GM12878 (cell line): ENCODE measurements at regions not wholly inside any gene's neighbourhood (a gene's known extent, or its start where the extent isn't known, plus 50 kb on each side); places are given as distances from the start of the nearest gene placed in this dataset.

ENCODE experiments used
- ATAC-seq: fragments of 200-7000 bp; cut with Tn5 transposase; 3 replicates; pipeline ENCODE4 v1.9.1; 2020; ENCODE audit warnings: mild to moderate bottlenecking, moderate library complexity
- BruUV-seq: library from RNA; stranded (reverse); fragments of 400-500 nt; replicated peaks from 2 replicates; lab custom pipeline; 2021; lab: Mats Ljungman, UMichigan
- CTCF ChIA-PET: fragments of 300-600 bp; sonication (Branson Sonifier 250); formaldehyde crosslinking; extraction: SDS; loops from one replicate; lab custom pipeline; 2021; ENCODE audit warnings: inconsistent platforms; lab: Yijun Ruan, JAX
- POLR2A ChIA-PET: fragments of 350-600 bp; formaldehyde crosslinking; extraction: SDS; loops from one replicate; lab custom pipeline; 2021; ENCODE audit warnings: inconsistent platforms; lab: Charles Lee
- RAD21 ChIA-PET: fragments of 300-600 bp; sonication (Branson Sonifier 250); formaldehyde crosslinking; loops from one replicate; lab custom pipeline; 2023; ENCODE audit warnings: antibody characterized with exemption; ENCODE audit not compliant: unreplicated experiment; lab: Charles Lee
- SMC1A ChIA-PET: fragments of 300-600 bp; sonication (Branson Sonifier 250); formaldehyde crosslinking; loops from one replicate; lab custom pipeline; 2023; ENCODE audit not compliant: unreplicated experiment, uncharacterized antibody; lab: Charles Lee
- DNase-seq: peaks from one replicate; pipeline ENCODE4 v3.0.0-alpha.2; 2011; ENCODE audit warnings: low read depth, low spot score
- FAIRE-seq: peaks from 3 replicates; lab custom pipeline; 2011; peaks lifted over from hg19 to GRCh38; lab: Jason Lieb, UNC
- H2AFZ ChIP-seq: 2 replicates; pipeline ENCODE4 v1.6.0; 2011; ENCODE audit warnings: low read depth, low read length, control low read depth; ENCODE audit not compliant: control insufficient read depth
- H3K27ac ChIP-seq: 2 replicates; pipeline ENCODE4 v1.5.1; 2011; ENCODE audit warnings: control low read depth; ENCODE audit not compliant: control insufficient read depth, insufficient read depth
- H3K27me3 ChIP-seq, 2 experiments: replicated peaks in 1 of 2; 2 replicates each; pipeline versions ENCODE4 v1.6.0 to v1.6.1; 2011; ENCODE audit warnings: low read length in 1 of 2; ENCODE audit not compliant: control insufficient read depth in 2 of 2, insufficient read depth in 2 of 2
- H3K36me3 ChIP-seq, 2 experiments: 2 replicates each; pipeline ENCODE4 v1.5.1; 2011; ENCODE audit warnings: low read length in 1 of 2; ENCODE audit not compliant: control insufficient read depth in 2 of 2, insufficient read depth in 2 of 2
- H3K4me1 ChIP-seq: 2 replicates; pipeline ENCODE4 v1.6.1; 2011; ENCODE audit warnings: mild to moderate bottlenecking, low read length, moderate library complexity, mixed read lengths; ENCODE audit not compliant: control insufficient read depth, insufficient read depth
- H3K4me2 ChIP-seq: 2 replicates; pipeline ENCODE4 v1.6.0; 2011; ENCODE audit warnings: control low read depth; ENCODE audit not compliant: control insufficient read depth, insufficient read depth
- H3K4me3 ChIP-seq: fragments of 200-600 bp; sonication (generic); 2 replicates; pipeline ENCODE4 v1.5.1; 2016
- H3K79me2 ChIP-seq: 2 replicates; pipeline ENCODE4 v1.6.0; 2011; ENCODE audit warnings: low read length; ENCODE audit not compliant: control insufficient read depth, insufficient read depth
- H3K9ac ChIP-seq: 2 replicates; pipeline ENCODE4 v1.8.0; 2011; ENCODE audit warnings: low read length, control low read depth, mixed read lengths; ENCODE audit not compliant: control insufficient read depth, insufficient read depth
- H3K9me3 ChIP-seq: replicated peaks from 3 replicates; pipeline ENCODE4 v1.5.1; 2011; ENCODE audit warnings: mild to moderate bottlenecking, low read length; ENCODE audit not compliant: control insufficient read depth, insufficient read depth
- H4K20me1 ChIP-seq: 2 replicates; pipeline ENCODE4 v1.6.0; 2011; ENCODE audit not compliant: control insufficient read depth, insufficient read depth
- EGR1 ChIP-seq, 2 experiments: IDR thresholded peaks; 1 replicate in 1 of 2; 2 replicates in 1 of 2; pipeline ENCODE4 v1.6.1; 2011 to 2012; ENCODE audit warnings: low read depth in 2 of 2, low read length in 2 of 2, borderline replicate concordance in 1 of 2, mild to moderate bottlenecking in 1 of 2, moderate library complexity in 1 of 2
- ESRRA ChIP-seq: IDR thresholded peaks from 2 replicates; pipeline ENCODE4 v1.6.1; 2012; ENCODE audit warnings: mild to moderate bottlenecking, low read length, improper control_type of control experiment
- MYB ChIP-seq: fragments of 150-350 bp; IDR thresholded peaks from 2 replicates; pipeline ENCODE4 v1.6.1; 2014; ENCODE audit warnings: mild to moderate bottlenecking, low read depth, low read length, borderline replicate concordance
- SUPT20H ChIP-seq: IDR thresholded peaks from 2 replicates; pipeline ENCODE4 v1.6.1; 2011; ENCODE audit warnings: low read depth, mild to moderate bottlenecking, low read length, moderate library complexity, borderline replicate concordance; ENCODE audit not compliant: control insufficient read depth
- TCF3 ChIP-seq: IDR thresholded peaks from 2 replicates; pipeline ENCODE4 v1.6.1; 2012; ENCODE audit warnings: low read depth, mild to moderate bottlenecking, low read length, borderline replicate concordance; ENCODE audit not compliant: insufficient read depth
- WGBS: methylation state at CpG from one replicate; pipeline ENCODE4 v1.1.6; 2016; ENCODE audit warnings: low lambda C conversion rate; ENCODE audit not compliant: insufficient replicate concordance, insufficient coverage; ENCODE audit errors: missing lambda C conversion rate; 5-methylcytosine and 5-hydroxymethylcytosine counted together
- in situ Hi-C: fragments of 300-500 bp; cut with MboI; formaldehyde crosslinking; loops from 9 replicates; pipeline ENCODE4 v1.14.3; 2018; ENCODE audit warnings: mixed read lengths
- intact Hi-C: fragments of 100-400 bp; cut with micrococcal nuclease; formaldehyde crosslinking; loops from one replicate; pipeline ENCODE4 v1.14.2; 2022; ENCODE audit not compliant: unreplicated experiment
- TF ChIP-seq, protein P1 (sequence below): IDR thresholded peaks from 2 replicates; pipeline ENCODE4 v1.6.1; 2011; ENCODE audit warnings: borderline replicate concordance, low read depth, mild to moderate bottlenecking, moderate library complexity, low read length; ENCODE audit not compliant: insufficient read depth, poor library complexity, severe bottlenecking
- TF ChIP-seq, protein P2 (sequence below): fragments of 450-650 bp; IDR thresholded peaks from 2 replicates; pipeline ENCODE4 v1.6.1; 2016; ENCODE audit warnings: mild to moderate bottlenecking

DNA sequence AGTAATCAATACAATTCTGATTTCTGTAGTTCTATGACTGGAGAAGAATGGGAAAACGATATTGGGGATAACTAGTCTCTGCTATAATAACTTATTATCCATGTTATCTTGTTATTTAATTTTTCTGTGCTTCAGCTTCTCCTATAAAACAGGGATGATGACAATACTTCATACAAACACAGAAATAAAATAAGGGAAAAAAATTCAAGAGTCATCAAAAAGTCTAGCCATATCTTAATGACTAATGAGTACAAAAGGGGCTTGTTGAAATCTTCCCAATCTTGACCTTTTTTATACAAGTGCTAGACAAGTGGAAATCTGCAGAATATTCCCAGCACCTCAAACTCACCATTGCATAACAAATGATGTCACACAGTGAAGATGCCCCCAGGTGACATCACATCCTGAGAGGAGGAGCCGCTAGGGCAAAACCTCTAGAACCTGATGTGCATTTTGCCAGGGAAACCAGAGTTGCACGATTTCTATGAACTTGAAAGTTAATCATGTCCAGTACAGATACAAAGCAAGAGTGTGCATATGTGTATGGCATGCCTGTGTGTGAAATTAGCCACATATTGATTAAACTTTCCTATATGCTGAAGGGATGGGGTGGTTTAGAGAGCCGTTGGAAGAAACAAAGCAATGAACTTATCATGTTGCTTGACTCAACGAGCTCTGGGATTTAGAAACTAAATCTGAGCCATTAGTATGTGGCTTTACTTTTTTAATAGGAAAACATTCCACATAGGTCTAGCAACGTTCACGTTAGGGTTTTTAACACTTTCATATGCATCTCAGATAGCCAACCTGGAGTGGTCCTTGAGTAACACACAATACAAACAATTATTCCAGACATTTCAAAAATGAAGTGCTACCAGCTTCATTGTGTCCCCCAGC lies 278.9 kb downstream of the SLC4A3 start:
- Histone ChIP-seq H4K20me1 (no peaks in the 10 kb centered on the region), H3K9ac (no peak overlapping the region), H3K4me3 (no peak overlapping the region), H3K36me3 (no peaks in the 10 kb centered on the region), H3K79me2 (no peaks in the 10 kb centered on the region), H3K27me3 (no peaks in the 10 kb centered on the region), H3K4me1 (no peaks in the 10 kb centered on the region), H3K9me3 (no peaks in the 10 kb centered on the region), H3K27ac (no peak overlapping the region), H2AFZ (no peak overlapping the region), H3K4me2 (no peak overlapping the region)
- in situ Hi-C loops, result no loop called here
- ATAC-seq (no peak), DNase-seq (no peak), FAIRE-seq (no peak)
- BruUV-seq, result no TSS peak
- TF ChIP-seq SUPT20H, result no peak
- TF ChIP-seq MYB, result no peak
- TF ChIP-seq, protein P1, sequence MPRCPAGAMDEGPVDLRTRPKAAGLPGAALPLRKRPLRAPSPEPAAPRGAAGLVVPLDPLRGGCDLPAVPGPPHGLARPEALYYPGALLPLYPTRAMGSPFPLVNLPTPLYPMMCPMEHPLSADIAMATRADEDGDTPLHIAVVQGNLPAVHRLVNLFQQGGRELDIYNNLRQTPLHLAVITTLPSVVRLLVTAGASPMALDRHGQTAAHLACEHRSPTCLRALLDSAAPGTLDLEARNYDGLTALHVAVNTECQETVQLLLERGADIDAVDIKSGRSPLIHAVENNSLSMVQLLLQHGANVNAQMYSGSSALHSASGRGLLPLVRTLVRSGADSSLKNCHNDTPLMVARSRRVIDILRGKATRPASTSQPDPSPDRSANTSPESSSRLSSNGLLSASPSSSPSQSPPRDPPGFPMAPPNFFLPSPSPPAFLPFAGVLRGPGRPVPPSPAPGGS, result no peak
- ChIA-PET CTCF (no interaction called here), RAD21 (no interaction called here), SMC1A (no interaction called here), POLR2A (no interaction called here)
- intact Hi-C loops, result no loop called here
- 20% methylated on average over 7 of the region's 7 CpGs for WGBS

DNA sequence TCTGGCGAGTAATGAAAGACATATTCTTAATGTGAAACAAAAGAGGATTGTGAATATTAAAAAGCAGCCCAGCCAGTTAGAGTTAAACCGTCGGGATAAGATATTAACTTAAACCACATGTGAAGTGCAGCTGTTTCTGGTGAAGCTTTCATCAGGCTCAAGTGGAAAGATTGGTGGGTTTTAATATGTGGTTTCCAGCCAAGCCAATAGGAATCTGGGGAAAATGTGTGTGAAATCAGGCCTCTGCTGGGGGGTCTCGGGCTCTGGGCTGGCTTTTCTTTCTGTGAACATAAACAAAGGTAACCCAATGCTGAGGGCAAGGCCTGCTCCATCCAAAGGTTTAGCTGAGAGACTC lies 279.6 kb downstream of the SLC4A3 start:
- no peak for DNase-seq
- H4K20me1 ChIP-seq, result no peaks in the 10 kb centered on the region
- ChIA-PET CTCF (no interaction called here), POLR2A (no interaction called here), RAD21 (no interaction called here), SMC1A (no interaction called here)
- no peak overlapping the region for H3K4me2 ChIP-seq
- H3K27me3 ChIP-seq, result no peaks in the 10 kb centered on the region
- no peak overlapping the region for H3K27ac ChIP-seq
- TF ChIP-seq EGR1 (IDR thresholded peaks at IDR 0.05; ENCODE audit: borderline replicate concordance in 1 of 2, low read depth in 2 of 2, low read length in 2 of 2) (no peak), TCF3 (no peak), ESRRA (no peak)
- TF ChIP-seq, protein P2, sequence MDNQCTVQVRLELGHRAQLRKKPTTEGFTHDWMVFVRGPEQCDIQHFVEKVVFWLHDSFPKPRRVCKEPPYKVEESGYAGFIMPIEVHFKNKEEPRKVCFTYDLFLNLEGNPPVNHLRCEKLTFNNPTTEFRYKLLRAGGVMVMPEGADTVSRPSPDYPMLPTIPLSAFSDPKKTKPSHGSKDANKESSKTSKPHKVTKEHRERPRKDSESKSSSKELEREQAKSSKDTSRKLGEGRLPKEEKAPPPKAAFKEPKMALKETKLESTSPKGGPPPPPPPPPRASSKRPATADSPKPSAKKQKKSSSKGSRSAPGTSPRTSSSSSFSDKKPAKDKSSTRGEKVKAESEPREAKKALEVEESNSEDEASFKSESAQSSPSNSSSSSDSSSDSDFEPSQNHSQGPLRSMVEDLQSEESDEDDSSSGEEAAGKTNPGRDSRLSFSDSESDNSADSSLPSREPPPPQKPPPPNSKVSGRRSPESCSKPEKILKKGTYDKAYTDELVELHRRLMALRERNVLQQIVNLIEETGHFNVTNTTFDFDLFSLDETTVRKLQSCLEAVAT, result no peak
- TF ChIP-seq, protein P1, result no peak
- FAIRE-seq, result no peak
- H3K9me3 ChIP-seq, result no peaks in the 10 kb centered on the region
- intact Hi-C loops (no loop called here), in situ Hi-C loops (no loop called here)
- no peak overlapping the region for H3K4me3 ChIP-seq
- no peak overlapping the region for H2AFZ ChIP-seq
- H3K36me3 ChIP-seq, result no peaks in the 10 kb centered on the region
- H3K9ac ChIP-seq, result no peak overlapping the region
- H3K4me1 ChIP-seq, result no peaks in the 10 kb centered on the region
- ATAC-seq, result no peak
- BruUV-seq, result no TSS peak
- WGBS, result 30% methylated on average over 4 of the region's 4 CpGs
- H3K79me2 ChIP-seq, result no peaks in the 10 kb centered on the region
